ENCODE measurements at regions not wholly inside any gene's neighbourhood (a gene's known extent, or its start where the extent isn't known, plus 50 kb on each side); places are given as distances from the start of the nearest gene placed in this dataset.

DNA sequence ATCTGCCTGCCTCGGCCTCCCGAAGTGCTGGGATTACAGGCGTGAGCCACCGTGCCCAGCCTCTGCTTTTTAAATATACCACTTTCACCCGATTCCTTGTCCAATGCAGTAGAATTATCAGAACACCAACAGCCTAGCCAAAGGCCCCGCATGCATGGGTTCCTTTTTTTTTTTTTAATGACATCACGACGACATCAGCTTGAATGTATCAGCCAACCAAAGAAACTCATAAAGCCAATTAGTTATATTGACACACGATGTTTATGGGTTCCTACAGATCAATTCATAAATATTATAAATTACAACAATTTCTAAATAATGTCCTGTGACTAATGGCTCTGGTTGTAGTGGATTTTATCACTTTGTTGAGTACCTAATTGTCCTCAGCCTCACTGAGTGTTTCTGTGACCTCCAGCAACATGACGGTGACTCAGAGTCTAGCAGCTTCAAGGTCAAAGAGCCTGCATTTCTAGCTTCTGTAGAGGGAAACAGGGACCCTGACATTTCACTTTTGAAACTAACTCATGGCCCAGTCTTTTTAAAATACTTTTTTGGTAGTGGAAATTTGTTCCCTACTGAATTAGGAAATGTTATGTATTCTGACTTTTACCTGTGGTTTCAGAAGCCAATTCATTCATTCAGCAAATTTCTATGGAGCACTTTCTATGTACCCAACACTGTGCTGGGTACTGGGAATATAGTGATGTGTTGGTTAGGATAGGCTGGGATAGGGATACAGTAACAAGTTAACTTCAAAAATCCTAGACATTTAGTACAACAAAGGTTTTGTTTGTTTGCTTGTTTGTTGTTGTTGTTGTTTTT lies 144.1 kb downstream of the SUDS3 start:
- ATAC-seq (ENCODE audit: low read depth), result no peak
- POLR2A ChIA-PET, result no interaction called here
- peaks cover 3% of the 10 kb centered on the region for H3K9me3 Mint-ChIP-seq
- DNase-seq, result no peak
- H3K27ac Mint-ChIP-seq, result no peak overlapping the region
- H3K36me3 Mint-ChIP-seq, result no peaks in the 10 kb centered on the region
- H3K4me3 Mint-ChIP-seq, result no peak overlapping the region
- H3K4me1 Mint-ChIP-seq, result no peaks in the 10 kb centered on the region
- H3K27me3 Mint-ChIP-seq, result no peaks in the 10 kb centered on the region

DNA sequence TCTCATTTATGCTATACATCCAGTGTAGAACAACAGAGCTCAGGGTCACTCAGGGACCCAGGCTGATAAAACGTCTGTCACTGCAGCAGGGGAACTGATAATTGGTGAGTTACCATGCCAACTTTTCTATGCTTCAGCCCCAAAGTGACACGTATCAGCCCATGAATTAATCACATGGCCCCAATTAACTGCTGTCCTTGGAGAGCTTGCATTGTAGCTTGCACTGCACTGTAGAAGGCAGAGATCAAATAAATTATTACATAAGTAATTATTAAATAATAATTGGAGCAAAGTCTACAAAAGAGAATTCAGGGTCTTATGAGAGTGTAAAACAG lies 144.6 kb downstream of the SUDS3 start:
- no peak for DNase-seq
- no peak overlapping the region for H3K27ac Mint-ChIP-seq
- POLR2A ChIA-PET, result no interaction called here
- ATAC-seq (ENCODE audit: low read depth), result no peak
- H3K9me3 Mint-ChIP-seq, result peaks cover 3% of the 10 kb centered on the region
- no peak overlapping the region for H3K4me3 Mint-ChIP-seq
- H3K36me3 Mint-ChIP-seq, result no peaks in the 10 kb centered on the region
- H3K4me1 Mint-ChIP-seq, result no peaks in the 10 kb centered on the region
- no peaks in the 10 kb centered on the region for H3K27me3 Mint-ChIP-seq

DNA sequence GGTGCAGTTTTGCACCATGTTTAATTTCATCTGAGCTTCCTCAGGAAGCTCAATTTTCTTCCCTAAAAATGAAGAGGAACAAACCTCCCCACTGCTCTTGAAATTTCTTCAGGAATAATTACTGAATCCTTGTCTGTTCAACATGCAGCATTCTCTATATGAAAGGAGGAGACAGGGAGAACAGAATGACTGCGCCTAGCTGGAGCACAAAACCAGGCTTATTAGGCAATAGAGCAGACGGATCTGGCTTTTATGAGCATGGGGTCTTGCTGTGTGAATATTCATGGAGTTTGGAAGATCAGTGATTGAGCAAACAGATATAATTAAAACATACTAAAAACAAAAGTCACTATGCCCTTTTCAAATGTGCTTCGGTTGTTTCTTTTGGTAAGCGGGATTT lies 148.1 kb downstream of the SUDS3 start:
- Mint-ChIP-seq H3K27me3 (no peaks in the 10 kb centered on the region), H3K4me3 (no peak overlapping the region), H3K4me1 (no peaks in the 10 kb centered on the region), H3K9me3 (peaks cover 1% of the 10 kb centered on the region), H3K36me3 (no peaks in the 10 kb centered on the region), H3K27ac (no peak overlapping the region)
- POLR2A ChIA-PET, result no interaction called here
- ATAC-seq (ENCODE audit: low read depth) (no peak), DNase-seq (no peak)

DNA sequence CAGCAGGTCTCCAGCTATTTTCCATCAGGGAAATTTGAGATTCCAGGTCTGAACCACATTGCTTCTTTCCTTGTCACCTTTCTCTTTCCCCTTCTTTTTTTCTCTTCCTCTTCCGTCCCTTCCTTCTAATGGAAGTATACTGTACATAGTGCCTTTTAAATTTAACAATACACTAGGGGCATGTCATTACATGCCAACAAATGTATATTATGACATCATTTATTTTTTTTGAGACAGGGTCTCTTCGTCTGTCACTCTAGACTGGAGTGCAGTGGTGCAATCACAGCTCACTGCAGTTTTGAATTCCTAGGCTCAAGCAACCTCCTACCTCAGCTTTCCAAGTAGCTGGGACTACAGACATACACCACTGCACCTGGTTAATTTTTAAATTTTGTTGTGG lies 148.9 kb downstream of the SUDS3 start:
- ATAC-seq (ENCODE audit: low read depth) (no peak), DNase-seq (no peak)
- H3K9me3 Mint-ChIP-seq, result peaks cover under 1% of the 10 kb centered on the region
- POLR2A ChIA-PET, result no interaction called here
- no peaks in the 10 kb centered on the region for H3K36me3 Mint-ChIP-seq
- no peaks in the 10 kb centered on the region for H3K27me3 Mint-ChIP-seq
- no peak overlapping the region for H3K27ac Mint-ChIP-seq
- no peaks in the 10 kb centered on the region for H3K4me1 Mint-ChIP-seq
- no peak overlapping the region for H3K4me3 Mint-ChIP-seq

DNA sequence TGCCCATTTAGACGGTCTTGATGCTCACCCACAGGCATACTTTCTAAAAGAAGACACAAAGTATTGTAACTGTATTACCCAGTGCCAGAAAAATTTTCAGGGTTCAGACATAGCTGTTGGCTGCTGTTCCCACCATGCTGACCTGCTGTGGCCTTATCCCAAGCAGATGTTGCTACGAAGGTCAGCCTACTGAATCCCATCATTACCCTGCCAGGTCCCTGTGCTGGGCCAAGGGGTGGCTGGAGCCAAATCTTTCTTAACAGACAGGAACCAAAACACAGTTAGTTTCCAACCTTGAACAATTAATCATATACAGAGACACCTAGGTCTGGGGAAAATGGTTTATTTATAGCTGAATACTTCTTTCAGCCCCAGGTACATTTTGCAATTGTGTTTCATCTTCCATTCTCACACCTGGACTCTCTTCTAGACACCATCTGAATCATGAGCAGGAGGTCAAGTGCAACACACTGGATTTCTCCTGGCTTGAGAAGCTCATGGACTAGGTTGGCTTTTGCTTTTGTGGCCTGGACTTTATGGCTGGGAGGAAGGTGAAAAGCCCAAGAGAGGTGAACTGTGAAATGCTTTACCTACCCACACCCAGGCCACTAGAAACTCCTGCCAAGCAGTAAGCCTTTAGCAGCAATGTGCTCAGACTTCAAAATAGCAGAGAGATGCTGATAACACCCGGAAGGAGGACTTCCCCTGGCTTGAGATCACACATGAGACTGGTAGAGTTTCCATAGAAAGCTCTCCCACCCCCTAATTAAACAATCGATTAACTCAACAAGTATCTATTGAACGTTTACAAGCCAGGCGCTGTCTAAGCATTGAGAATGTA lies 150.1 kb downstream of the SUDS3 start:
- Mint-ChIP-seq H3K27me3 (no peaks in the 10 kb centered on the region), H3K27ac (no peak overlapping the region), H3K36me3 (no peaks in the 10 kb centered on the region), H3K4me1 (no peaks in the 10 kb centered on the region), H3K4me3 (no peak overlapping the region), H3K9me3 (no peaks in the 10 kb centered on the region)
- POLR2A ChIA-PET, result no interaction called here
- ATAC-seq (ENCODE audit: low read depth) (no peak), DNase-seq (no peak)

DNA sequence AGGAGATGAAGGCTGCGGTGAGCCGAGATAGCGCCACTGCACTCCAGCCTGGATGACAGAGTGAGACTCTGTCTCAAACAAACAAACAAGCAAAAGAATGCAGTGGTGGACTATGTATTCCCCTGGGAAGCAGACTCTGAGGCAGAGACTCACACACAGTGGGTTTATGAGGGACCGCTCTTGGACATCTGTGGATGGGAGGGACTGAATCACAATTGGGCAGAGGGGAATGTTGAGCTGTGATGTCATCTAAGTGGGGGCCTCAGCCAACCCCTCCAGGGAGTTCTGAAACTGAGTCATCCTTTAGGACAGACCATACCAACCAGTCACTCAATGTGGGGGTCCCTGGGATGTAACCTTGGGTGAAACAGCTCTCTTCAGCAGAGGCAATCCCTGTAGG lies 151.0 kb downstream of the SUDS3 start:
- H3K27ac Mint-ChIP-seq, result no peak overlapping the region
- POLR2A ChIA-PET, result no interaction called here
- no peaks in the 10 kb centered on the region for H3K27me3 Mint-ChIP-seq
- DNase-seq (no peak), ATAC-seq (ENCODE audit: low read depth) (no peak)
- H3K4me3 Mint-ChIP-seq, result no peak overlapping the region
- H3K36me3 Mint-ChIP-seq, result no peaks in the 10 kb centered on the region
- H3K4me1 Mint-ChIP-seq, result no peaks in the 10 kb centered on the region
- H3K9me3 Mint-ChIP-seq, result no peaks in the 10 kb centered on the region

DNA sequence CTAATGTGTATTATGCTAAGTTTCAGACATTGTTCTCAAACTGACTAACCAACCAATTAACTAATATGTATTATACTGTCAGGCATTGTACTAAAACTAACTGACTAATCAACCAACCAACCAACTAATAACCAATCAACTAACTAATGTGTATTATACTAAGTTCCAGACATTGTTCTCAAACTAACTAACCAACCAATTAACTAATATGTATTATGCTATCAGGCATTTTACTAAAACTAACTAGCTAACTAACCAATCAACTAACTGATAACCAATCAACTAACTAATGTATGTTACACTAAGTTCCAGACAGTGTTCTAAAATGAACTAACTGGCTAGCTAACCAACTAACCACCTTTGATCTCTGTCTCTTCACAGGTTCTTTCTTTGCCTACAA lies 152.3 kb downstream of the SUDS3 start:
- H3K36me3 Mint-ChIP-seq, result no peaks in the 10 kb centered on the region
- no peaks in the 10 kb centered on the region for H3K27me3 Mint-ChIP-seq
- no peak overlapping the region for H3K27ac Mint-ChIP-seq
- no peaks in the 10 kb centered on the region for H3K9me3 Mint-ChIP-seq
- POLR2A ChIA-PET, result no interaction called here
- DNase-seq (no peak), ATAC-seq (ENCODE audit: low read depth) (no peak)
- no peaks in the 10 kb centered on the region for H3K4me1 Mint-ChIP-seq
- H3K4me3 Mint-ChIP-seq, result no peak overlapping the region

DNA sequence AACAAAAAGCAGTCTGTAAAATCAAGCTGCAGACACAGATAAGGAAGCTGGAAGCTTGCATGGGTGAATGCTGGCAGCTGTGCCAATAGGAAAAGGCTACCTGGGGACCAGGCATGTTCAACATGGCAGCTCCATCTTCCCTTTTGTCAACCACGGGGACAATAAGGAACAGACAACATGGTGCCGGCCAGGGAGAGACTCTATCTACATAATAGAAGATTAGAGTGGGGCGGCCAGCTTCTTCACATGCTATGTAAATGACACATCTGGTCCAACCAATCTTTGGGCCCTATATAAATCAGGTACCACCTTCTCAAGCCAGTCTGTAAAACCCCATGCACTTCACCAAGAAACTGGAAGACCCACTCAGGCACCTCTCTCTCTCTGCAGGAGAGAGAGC lies 157.6 kb downstream of the SUDS3 start:
- Mint-ChIP-seq H3K4me1 (no peaks in the 10 kb centered on the region), H3K9me3 (no peaks in the 10 kb centered on the region), H3K27ac (no peak overlapping the region), H3K27me3 (no peaks in the 10 kb centered on the region), H3K4me3 (no peak overlapping the region), H3K36me3 (no peaks in the 10 kb centered on the region)
- DNase-seq (no peak), ATAC-seq (ENCODE audit: low read depth) (no peak)
- POLR2A ChIA-PET, result no interaction called here

DNA sequence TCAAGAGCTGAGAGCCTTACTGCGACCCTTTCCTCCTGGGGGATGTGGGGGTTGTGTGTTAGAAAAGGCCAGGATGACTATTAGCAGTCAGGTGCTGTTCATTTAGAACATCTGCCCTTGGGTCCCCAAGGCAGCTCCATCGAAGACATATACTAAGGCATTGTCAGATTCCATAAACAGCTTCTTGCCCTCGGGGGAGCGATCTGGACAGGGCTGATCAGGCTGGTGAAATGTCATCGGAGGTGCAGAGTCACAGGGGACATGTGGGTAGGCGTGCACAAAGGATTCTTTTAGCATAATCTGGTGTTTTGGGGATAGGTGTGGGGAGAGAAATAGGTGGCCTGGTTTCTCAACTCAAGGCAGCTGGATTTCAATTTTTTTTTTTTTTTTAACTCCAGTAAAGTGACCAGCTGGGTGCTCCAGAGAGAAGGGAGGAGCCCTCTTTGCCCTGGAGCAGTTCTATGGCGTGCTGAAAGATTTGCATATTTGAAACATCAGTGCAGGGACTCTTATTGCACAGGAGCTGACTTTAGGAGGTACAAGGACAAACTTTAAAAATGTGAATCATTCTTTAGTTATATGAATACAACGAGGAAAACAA lies 160.1 kb downstream of the SUDS3 start:
- ATAC-seq (ENCODE audit: low read depth), result no peak
- no peaks in the 10 kb centered on the region for H3K27me3 Mint-ChIP-seq
- no peaks in the 10 kb centered on the region for H3K36me3 Mint-ChIP-seq
- no peak overlapping the region for H3K27ac Mint-ChIP-seq
- no peak for DNase-seq
- POLR2A ChIA-PET, result no interaction called here
- no peaks in the 10 kb centered on the region for H3K9me3 Mint-ChIP-seq
- H3K4me3 Mint-ChIP-seq, result no peak overlapping the region
- H3K4me1 Mint-ChIP-seq, result no peaks in the 10 kb centered on the region

DNA sequence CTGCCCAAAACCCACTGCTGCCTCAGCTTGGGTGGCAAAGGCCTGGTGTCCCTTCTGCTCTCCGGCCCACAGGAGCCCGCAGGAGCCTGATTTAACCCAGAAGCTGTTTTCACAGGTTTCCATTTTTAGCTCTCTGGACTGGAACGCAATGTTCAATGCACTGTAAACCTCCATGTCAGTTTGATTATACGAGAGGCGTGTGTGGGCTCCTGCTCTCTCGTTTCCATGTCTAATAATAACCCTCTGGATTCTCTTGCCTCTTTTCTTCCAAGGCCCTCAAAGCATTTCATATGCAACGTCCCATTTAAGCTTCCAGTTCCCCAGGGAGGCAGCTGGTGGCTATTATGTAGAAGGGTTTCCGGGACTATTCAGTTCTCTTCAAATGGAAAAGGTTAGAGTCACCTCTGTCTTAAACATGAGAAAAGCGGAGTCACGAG lies 161.1 kb downstream of the SUDS3 start:
- Mint-ChIP-seq H3K4me1 (no peaks in the 10 kb centered on the region), H3K36me3 (no peaks in the 10 kb centered on the region), H3K27ac (no peak overlapping the region), H3K4me3 (no peak overlapping the region), H3K9me3 (no peaks in the 10 kb centered on the region), H3K27me3 (no peaks in the 10 kb centered on the region)
- POLR2A ChIA-PET, result no interaction called here
- ATAC-seq (ENCODE audit: low read depth) (no peak), DNase-seq (no peak)

DNA sequence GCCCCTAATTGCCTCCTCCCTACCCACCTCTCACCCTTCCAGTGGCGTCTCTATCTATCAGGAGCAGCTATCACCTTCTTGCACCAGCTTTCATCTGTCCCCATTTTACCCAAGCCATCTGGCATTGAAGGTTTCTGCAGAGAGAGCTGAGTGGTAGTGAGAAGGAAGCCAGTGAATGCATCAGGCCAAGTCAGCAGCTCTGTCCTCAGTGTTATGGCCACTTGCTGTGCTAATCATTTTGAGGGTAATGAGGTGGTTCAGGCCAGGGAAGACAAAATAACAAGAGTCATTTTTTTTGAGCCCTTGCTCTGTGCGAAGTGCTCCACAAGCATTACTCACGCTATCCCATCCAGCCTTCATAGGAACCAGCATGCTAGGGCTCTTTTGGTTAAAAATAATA lies 164.7 kb downstream of the SUDS3 start:
- POLR2A ChIA-PET, result no interaction called here
- no peaks in the 10 kb centered on the region for H3K9me3 Mint-ChIP-seq
- no peaks in the 10 kb centered on the region for H3K27me3 Mint-ChIP-seq
- DNase-seq, result no peak
- no peaks in the 10 kb centered on the region for H3K4me1 Mint-ChIP-seq
- H3K4me3 Mint-ChIP-seq, result no peak overlapping the region
- ATAC-seq (ENCODE audit: low read depth), result no peak
- H3K36me3 Mint-ChIP-seq, result no peaks in the 10 kb centered on the region
- no peak overlapping the region for H3K27ac Mint-ChIP-seq

DNA sequence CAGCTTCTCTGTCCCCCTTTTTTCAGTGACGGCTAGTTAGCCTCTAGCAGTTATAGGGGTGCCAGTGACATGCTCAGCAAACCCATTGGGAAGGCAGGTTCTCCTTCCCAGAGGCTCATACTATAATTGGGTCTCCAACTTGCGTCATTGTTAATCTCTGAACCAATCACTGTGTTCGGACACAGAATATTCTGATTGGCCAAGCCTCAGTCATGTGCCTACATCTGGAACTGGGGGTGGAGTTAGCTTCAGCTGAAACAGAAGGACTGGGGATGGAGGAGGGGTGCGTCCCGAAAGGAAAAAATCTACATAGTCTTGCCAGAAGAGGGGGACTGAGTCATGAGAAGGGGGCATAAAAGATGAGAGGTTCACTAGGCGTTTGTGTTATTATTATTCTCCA lies 165.6 kb downstream of the SUDS3 start:
- DNase-seq (no peak), ATAC-seq (ENCODE audit: low read depth) (no peak)
- Mint-ChIP-seq H3K4me3 (no peak overlapping the region), H3K27me3 (no peaks in the 10 kb centered on the region), H3K27ac (no peak overlapping the region), H3K36me3 (no peaks in the 10 kb centered on the region), H3K9me3 (peaks cover 1% of the 10 kb centered on the region), H3K4me1 (no peaks in the 10 kb centered on the region)
- POLR2A ChIA-PET, result no interaction called here

DNA sequence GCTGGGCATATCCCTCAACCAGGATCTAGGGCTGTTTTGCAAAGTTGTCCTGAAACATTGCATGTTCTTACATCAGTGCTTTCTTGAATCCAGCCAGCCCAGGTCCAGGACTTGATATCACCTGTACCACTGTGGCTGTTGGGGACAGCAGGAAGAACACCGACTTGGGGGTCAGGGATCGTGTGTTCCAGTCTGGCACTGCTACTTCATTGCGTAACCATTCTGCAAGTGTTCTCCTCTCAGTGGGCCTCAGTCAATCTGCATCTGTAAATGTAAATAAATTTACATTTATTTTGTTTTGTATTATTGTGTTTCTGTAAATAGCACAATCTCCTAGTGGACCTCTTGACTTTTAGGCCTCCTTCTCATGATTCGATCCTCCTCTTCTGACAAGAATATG lies 167.3 kb downstream of the SUDS3 start:
- ATAC-seq (ENCODE audit: low read depth), result no peak
- no peak overlapping the region for H3K27ac Mint-ChIP-seq
- no peaks in the 10 kb centered on the region for H3K4me1 Mint-ChIP-seq
- POLR2A ChIA-PET, result no interaction called here
- no peaks in the 10 kb centered on the region for H3K36me3 Mint-ChIP-seq
- peaks cover 4% of the 10 kb centered on the region for H3K9me3 Mint-ChIP-seq
- DNase-seq, result no peak
- no peak overlapping the region for H3K4me3 Mint-ChIP-seq
- H3K27me3 Mint-ChIP-seq, result no peaks in the 10 kb centered on the region

DNA sequence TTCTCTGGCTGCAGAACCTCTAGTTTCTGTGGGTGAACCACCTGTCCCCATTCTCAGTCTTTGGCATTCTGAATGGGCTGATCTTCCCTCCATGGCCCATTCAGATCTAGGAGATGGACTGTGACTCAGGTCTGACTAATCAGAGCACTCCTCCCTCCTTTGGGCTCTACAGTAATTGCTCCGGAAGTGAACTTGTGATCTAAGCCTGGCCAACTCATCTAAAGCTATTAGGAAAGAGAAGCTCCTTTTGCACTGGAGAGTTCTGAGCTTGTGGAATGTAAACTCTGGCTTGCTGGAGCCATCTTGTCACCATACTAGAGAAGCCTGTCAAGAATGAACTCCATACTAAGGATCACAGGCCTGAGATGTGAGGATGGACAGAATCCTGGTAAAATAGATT lies 168.2 kb downstream of the SUDS3 start:
- no peaks in the 10 kb centered on the region for H3K4me1 Mint-ChIP-seq
- DNase-seq (no peak), ATAC-seq (ENCODE audit: low read depth) (no peak)
- peaks cover 4% of the 10 kb centered on the region for H3K9me3 Mint-ChIP-seq
- no peak overlapping the region for H3K4me3 Mint-ChIP-seq
- no peaks in the 10 kb centered on the region for H3K27me3 Mint-ChIP-seq
- POLR2A ChIA-PET, result no interaction called here
- no peak overlapping the region for H3K27ac Mint-ChIP-seq
- no peaks in the 10 kb centered on the region for H3K36me3 Mint-ChIP-seq

Data from activated naive CD8-positive, alpha-beta T cell treated with anti-CD3 and anti-CD28 coated beads, Interleukin-2, amount 10 ng/mL, durations not matched to agents 7 days and 5 days (primary cell).